ENCODE measurements at regions not wholly inside any gene's neighbourhood (a gene's known extent, or its start where the extent isn't known, plus 50 kb on each side); places are given as distances from the start of the nearest gene placed in this dataset.

DNA sequence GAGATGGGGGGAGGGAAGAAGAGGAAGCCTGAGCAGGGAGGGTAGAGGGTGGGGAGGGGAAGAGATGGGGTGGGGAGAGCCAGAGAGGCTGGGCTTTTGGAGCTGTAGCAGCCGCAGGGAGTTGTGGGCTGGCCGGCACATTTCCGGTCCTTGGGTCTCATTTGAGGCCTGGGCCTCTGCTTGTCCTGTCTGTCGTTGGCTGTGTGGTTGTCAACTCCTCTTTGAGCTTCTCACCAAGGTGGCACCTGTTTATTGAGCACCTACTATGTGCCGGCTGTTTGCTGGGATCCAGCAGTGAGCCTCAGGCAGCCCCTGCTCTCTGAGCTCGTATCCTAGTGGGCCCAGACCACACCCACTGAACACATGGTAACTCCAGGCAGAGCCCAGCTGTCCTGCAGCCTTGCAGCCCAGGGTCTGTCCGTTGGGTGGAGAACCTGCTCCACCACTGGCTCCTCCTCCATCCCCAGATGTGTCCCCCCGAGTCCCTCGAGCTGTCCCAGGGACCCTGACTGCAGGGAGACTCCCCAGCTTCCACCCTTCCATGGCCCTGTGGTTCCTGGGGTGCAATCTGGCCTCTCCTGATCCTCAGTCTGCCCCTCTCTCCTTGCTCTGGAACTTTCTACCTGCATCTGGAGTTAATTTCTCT is 164.9 kb downstream of the IRF8 start:
- BruUV-seq (replicated peaks): no TSS peak
- intact Hi-C loops (cut with micrococcal nuclease): no loop called here
- Histone ChIP-seq H3K9me3 (ENCODE audit: control insufficient read depth in 1 of 2, insufficient read depth in 1 of 2, low read depth in 1 of 2, low read length in 2 of 2) (no peaks in the 10 kb centered on the region), H3K36me3 (ENCODE audit: control insufficient read depth in 1 of 2, insufficient read depth in 2 of 2, low read length in 2 of 2) (no peaks in the 10 kb centered on the region), H3K4me2 (ENCODE audit: low read length) (no peak overlapping the region), H2AFZ (ENCODE audit: low read depth, low read length, poor library complexity, severe bottlenecking) (no peak overlapping the region), H3K4me1 (ENCODE audit: control insufficient read depth in 1 of 2, insufficient read depth in 2 of 2, low read length in 2 of 2) (peaks cover 0 to 10% of the 10 kb centered on the region in 2 experiments; a peak in 1 of 4 replicates), H3K9ac (ENCODE audit: low read length) (no peak overlapping the region), H3K27ac (ENCODE audit: low read depth, low read length) (no peak overlapping the region), H4K20me1 (ENCODE audit: insufficient read depth) (no peaks in the 10 kb centered on the region), H3K79me2 (ENCODE audit: insufficient read depth, low read length) (no peaks in the 10 kb centered on the region), H3K4me3 (replicated peaks in 1 of 2; ENCODE audit: low read depth in 1 of 2, low read length in 2 of 2) (no peak overlapping the region), H3K27me3 (ENCODE audit: insufficient read depth, low read length) (peaks cover 16% of the 10 kb centered on the region; the same call in 1 of the 2 replicates), H3K9me2 (ENCODE audit: insufficient read depth) (no peaks in the 10 kb centered on the region)
- ChIA-PET CTCF (interaction anchor here (1.0 to 2.0 kb wide), 3 partner anchors 15 to 454 kb away, joined by 3 to 7 read pairs (median 4); no protein-coding TSS in a partner anchor), RAD21 (ENCODE audit: low non-redundant PET in 1 of 2, low total read pairs in 2 of 2, uncharacterized antibody in 2 of 2, unreplicated experiment in 2 of 2) (no interaction called here), POLR2A (no interaction called here)
- DNase-seq (ENCODE audit: low read depth, low spot score) (no peak), ATAC-seq (no peak)
- no peak for TF ChIP-seq ATF3 (IDR thresholded peaks at IDR 0.05)
- TF ChIP-seq FOSL1 (IDR thresholded peaks at IDR 0.05; ENCODE audit: low read depth): no peak
- no peak for TF ChIP-seq SRF (IDR thresholded peaks at IDR 0.05; ENCODE audit: low read depth)
- TF ChIP-seq POLR2A (IDR thresholded peaks at IDR 0.05; ENCODE audit: borderline replicate concordance, extremely low read depth, insufficient read depth, insufficient read length): no peak
- TF ChIP-seq RAD21 (IDR thresholded peaks at IDR 0.05; ENCODE audit: low read depth): no peak
- no peak for TF ChIP-seq CTCF (IDR thresholded peaks at IDR 0.05 in 2 of 3, conservative IDR thresholded peaks at IDR 0.05 in 1 of 3; ENCODE audit: borderline replicate concordance in 1 of 3, insufficient read depth in 1 of 3, low read depth in 2 of 3, low read length in 2 of 3)
- no peak for TF ChIP-seq POLR2AphosphoS5 (IDR thresholded peaks at IDR 0.05; ENCODE audit: low read depth, low read length)
- TF ChIP-seq, protein P1, sequence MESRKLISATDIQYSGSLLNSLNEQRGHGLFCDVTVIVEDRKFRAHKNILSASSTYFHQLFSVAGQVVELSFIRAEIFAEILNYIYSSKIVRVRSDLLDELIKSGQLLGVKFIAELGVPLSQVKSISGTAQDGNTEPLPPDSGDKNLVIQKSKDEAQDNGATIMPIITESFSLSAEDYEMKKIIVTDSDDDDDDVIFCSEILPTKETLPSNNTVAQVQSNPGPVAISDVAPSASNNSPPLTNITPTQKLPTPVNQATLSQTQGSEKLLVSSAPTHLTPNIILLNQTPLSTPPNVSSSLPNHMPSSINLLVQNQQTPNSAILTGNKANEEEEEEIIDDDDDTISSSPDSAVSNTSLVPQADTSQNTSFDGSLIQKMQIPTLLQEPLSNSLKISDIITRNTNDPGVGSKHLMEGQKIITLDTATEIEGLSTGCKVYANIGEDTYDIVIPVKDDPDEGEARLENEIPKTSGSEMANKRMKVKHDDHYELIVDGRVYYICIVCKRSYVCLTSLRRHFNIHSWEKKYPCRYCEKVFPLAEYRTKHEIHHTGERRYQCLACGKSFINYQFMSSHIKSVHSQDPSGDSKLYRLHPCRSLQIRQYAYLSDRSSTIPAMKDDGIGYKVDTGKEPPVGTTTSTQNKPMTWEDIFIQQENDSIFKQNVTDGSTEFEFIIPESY (IDR thresholded peaks at IDR 0.05; ENCODE audit: extremely low read depth, insufficient replicate concordance, low read length): no peak
- no peak for TF ChIP-seq EZH2phosphoT487 (IDR thresholded peaks at IDR 0.05; ENCODE audit: borderline replicate concordance)
